SIG-M5 treated with dmso at 0.1 percent for 504 hours (cell line): ENCODE measurements at regions not wholly inside any gene's neighbourhood (a gene's known extent, or its start where the extent isn't known, plus 50 kb on each side); places are given as distances from the start of the nearest gene placed in this dataset.

ENCODE experiments used
- DNase-seq: peaks from one replicate; lab custom pipeline; 2025; ENCODE audit not compliant: unreplicated experiment; lab: John Stamatoyannopoulos, UW

GRCh38 chr2:167537743-167538142 is 649.5 kb downstream of the XIRP2 start:
- no peak for DNase-seq

DNA sequence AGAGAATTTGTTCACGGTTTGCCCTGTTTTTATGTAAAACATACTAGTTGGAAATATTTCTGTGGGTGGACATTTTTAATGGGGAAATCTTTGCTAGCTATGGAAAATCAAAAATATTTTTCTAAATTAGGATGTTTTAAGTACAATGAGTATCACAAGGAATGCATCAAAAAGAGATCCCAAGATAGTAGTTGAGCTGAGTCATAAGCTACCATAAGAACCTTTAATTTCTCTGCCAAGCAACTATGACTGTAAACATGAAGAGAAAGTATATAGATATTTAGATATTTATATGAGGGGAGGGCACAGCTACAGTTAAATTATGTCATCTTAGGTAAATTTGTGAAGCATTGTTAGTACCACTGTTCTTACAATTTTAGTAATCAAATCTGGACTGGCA is 646.2 kb downstream of the XIRP2 start:
- no peak for DNase-seq

DNA sequence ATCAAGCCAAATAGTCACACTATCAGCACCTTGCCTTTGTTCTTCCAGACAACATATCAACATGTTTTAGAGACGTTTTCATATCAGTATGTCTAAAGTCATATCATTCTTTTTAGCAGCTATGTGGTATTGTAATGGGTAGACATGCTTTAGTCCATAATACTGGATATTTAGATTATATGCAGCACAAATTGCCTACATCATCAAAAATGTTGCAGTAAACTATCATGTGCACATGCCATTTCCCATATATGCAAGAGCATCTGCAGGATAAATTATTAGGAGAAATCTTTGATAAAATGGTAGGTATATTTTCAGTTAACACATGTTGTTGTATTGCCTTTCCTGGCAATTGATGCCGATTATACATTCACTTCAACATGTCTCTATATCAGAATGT is 636.5 kb downstream of the XIRP2 start:
- DNase-seq: no peak

- no peak for DNase-seq
Measured at GRCh38 chr2:167510071-167510759, 621.9 kb downstream of the XIRP2 start.

DNA sequence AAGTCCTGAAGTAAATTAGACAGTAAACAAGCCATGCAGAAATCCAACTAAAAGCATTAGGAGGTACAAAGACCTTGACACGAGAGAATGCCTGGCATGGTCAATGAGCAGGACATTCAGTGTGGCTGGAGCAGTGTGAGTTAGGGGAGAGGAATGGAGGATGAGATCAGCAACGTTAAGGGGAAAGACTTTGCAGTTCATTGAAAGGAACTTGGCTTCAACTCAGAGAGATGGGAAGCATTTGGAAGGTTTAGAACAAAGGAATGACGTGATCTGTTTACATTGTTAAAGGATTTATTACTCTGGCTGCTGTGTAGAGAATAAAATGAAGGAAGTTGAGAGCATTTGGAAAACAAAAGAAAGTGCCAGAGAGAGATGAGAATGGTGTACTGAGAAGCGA is 621.3 kb downstream of the XIRP2 start:
- DNase-seq: no peak

GRCh38 chr2:167508709-167509108 is 620.4 kb downstream of the XIRP2 start:
- DNase-seq: no peak

- DNase-seq: no peak
Measured at GRCh38 chr2:167506395-167506794, 618.1 kb downstream of the XIRP2 start.

DNA sequence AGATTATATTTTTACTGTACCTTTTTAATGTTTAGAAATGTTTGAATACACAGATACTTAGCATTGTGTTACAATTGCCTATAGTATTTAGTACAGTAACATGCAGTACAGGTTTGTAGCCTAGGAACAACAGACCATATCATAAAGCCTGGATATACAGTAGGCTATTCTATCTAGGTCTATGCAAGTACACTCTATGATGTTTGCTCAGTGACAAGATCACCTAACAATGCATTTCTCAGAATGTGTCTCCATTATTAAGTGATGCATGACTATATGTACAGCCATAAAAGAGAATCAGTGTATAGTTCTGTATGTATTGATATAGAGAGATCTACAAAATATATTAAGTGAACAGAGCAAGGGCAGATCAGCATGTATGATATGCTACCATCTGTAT is 616.4 kb downstream of the XIRP2 start:
- DNase-seq: no peak

DNA sequence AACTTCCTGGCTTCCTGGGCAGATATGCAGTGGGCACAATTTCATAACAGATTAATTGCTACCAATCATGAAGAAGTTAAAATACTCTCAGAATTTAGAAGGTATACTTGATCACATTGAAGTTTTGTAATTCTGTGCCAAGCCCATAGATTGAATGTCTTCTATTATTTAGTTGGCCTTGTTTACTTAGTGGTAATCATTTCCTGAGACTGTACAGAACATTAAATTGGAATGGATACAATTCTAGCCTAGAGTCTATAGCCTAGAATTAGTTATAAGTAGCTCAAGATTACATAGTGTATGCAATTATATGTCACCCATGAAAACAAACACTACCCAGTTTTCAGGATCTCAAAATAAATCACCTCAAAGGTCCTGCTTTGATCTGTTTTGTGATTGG is 615.8 kb downstream of the XIRP2 start:
- no peak for DNase-seq

- no peak for DNase-seq
Measured at GRCh38 chr2:167501618-167502017, 613.3 kb downstream of the XIRP2 start.

- no peak for DNase-seq
Measured at GRCh38 chr2:167493862-167494261, 605.6 kb downstream of the XIRP2 start.

GRCh38 chr2:167492486-167492885 is 604.2 kb downstream of the XIRP2 start:
- no peak for DNase-seq

DNA sequence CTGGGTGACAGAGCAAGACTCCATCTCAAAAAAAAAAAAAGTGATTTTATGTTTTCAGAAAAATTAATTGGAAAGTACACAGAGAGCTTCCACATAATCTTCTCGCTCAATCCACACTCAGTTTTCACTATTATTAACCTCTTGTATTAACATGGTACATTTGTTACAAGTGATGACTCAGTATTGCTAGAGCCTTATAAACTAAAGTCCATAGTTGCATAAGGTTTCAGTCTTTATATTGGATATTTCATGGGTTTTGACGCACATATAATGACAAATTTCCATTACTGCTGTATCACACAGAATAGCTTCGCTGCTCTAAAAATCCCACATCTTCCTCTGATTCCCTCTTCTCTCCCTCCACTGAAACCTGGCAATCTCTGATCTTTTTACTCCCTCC is 603.5 kb downstream of the XIRP2 start:
- no peak for DNase-seq

- no peak for DNase-seq
Measured at GRCh38 chr2:167490455-167490854, 602.2 kb downstream of the XIRP2 start.

DNA sequence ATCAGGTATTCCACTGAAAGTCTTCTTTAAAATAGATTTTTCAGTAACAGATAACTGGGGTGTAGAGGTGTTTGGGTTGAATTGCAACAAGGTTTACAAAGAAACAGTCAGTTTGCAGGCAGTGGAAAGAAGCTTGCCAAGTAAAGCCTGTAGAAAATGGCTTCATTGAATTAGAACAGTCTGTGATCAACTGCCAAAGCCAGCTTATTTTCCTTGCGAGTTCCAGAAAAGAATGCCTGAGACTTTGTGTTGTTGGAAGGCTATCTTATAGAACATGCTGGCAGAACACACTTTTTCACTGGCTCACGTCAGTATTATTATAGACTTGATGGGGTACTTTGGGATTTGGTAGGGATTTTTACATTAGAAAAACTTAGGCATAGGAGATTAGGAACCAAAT is 601.0 kb downstream of the XIRP2 start:
- DNase-seq: no peak

DNA sequence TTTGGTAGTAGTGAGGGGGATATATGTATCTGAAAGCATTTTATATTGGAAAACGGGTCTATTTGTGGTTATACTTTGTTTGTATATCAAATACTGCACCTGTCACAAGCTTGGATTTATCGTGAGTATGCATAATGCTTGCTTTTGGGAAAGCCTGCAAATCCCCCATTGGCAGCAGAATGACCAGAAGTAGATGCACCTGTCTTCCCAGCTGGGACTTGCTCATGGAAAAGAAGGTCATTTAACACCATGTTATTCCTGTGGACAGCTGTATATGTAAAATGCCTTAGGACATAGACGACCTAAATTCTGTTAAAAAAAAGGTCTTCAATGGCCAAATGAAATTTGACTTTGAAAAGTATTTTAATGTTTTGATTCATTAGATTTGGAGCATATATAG is 599.4 kb downstream of the XIRP2 start:
- no peak for DNase-seq

GRCh38 chr2:167484875-167485274 is 596.6 kb downstream of the XIRP2 start:
- no peak for DNase-seq

GRCh38 chr2:167480986-167481309 is 592.7 kb downstream of the XIRP2 start:
- DNase-seq: no peak

DNA sequence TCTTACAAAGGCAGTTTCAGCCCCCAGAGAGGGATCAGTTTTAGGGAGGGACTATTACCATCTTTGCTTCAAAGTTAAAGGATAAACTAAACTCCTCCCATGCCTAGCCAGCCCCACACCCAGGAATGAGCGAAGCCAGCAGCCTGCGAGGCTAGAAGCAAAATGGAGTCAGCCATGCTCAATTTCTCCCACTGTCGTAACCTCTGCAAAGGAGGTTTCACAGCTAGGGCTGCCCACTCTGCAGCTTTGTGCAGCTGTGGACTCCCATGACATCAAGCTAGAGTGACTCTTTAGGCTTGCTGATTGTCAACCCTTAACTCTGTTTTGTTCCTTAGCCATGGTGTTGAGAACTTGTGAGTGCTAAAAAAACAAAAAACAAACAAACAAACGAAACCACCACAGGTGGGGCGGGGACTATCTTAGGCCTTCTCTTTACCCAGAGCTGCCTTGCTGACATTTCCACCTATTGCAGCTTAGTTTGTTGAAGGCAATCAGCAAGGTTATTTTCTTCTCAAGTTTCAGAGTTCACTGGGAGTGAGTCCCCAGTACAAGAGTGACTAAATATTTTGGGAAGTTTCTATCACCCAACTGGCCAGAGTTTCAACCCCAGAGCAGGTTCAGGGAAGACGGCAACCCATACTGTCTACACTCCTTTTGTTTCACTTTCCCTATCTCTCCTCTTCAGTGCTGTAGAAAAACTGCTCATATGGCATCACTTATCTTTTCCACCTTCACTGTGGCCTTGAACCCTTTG is 592.1 kb downstream of the XIRP2 start:
- DNase-seq: no peak

GRCh38 chr2:167478196-167478595 is 589.9 kb downstream of the XIRP2 start:
- no peak for DNase-seq

- no peak for DNase-seq
Measured at GRCh38 chr2:167475791-167476190, 587.5 kb downstream of the XIRP2 start.

GRCh38 chr2:167471734-167472133 is 583.5 kb downstream of the XIRP2 start:
- no peak for DNase-seq

DNA sequence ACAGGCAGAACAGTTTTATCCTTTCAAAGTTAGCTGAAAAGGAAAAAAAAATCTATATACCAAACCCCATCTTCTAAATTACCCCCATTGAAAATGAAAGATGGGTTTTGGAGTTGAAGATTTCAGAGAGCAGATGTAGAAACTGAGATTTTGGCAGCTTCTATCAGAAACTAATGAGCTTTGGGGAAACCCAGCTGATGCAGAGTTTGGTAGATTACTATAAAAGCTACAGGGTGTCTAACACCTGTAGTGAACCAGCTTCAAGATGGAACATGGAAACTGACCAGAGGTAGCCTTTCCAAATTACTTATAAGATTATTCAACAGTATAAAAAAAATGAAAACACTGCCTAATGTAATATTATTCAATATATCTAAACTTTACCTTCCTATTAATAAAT is 583.1 kb downstream of the XIRP2 start:
- DNase-seq: no peak
